D721Med (cell line): ENCODE measurements at regions not wholly inside any gene's neighbourhood (a gene's known extent, or its start where the extent isn't known, plus 50 kb on each side); places are given as distances from the start of the nearest gene placed in this dataset.
A peak's percentile ranks its signal among the peaks of the same experiment; 100 is the strongest.
"Not testable (repeated sequence)": the region's sequence is repeated elsewhere in the genome, so short reads cannot be mapped to it uniquely, and the experiment has no call there.

ENCODE experiments used
- DNase-seq: peaks from one replicate; pipeline ENCODE4 v3.0.0; 2011; ENCODE audit warnings: low spot score; ENCODE audit not compliant: insufficient read length
- FAIRE-seq: peaks from 2 replicates; lab custom pipeline; 2011; peaks lifted over from hg19 to GRCh38; lab: Jason Lieb, UNC
- CTCF ChIP-seq: IDR thresholded peaks from 2 replicates; pipeline ENCODE4 v1.5.1; 2012; ENCODE audit warnings: mild to moderate bottlenecking, control low read depth; ENCODE audit not compliant: insufficient read depth; ENCODE audit errors: missing control alignments

GRCh38 chr4:135921081-135921480 is 1611.2 kb downstream of the PCDH18 start:
- FAIRE-seq: no peak
- TF ChIP-seq CTCF: no peak
- DNase-seq: no peak

GRCh38 chr4:135917011-135917410 is 1615.3 kb downstream of the PCDH18 start:
- no peak for FAIRE-seq
- TF ChIP-seq CTCF: no peak
- no peak for DNase-seq

- FAIRE-seq: no peak
- no peak for DNase-seq
- no peak for TF ChIP-seq CTCF
These were observed 1631.3 kb downstream of the PCDH18 start for GRCh38 chr4:135900956-135901355.

- FAIRE-seq: not testable (repeated sequence)
These were observed 1662.7 kb upstream of the PABPC4L start for GRCh38 chr4:135864304-135864703.

GRCh38 chr4:135840781-135841180 is 1639.2 kb upstream of the PABPC4L start:
- no peak for TF ChIP-seq CTCF
- DNase-seq (no peak), FAIRE-seq (no peak)

More at GRCh38 chr4:135864304-135864703, 1662.7 kb upstream of the PABPC4L start:
- not testable (repeated sequence) for DNase-seq
- TF ChIP-seq CTCF: peak; percentile 18

- TF ChIP-seq CTCF: no peak
- no peak for DNase-seq
- FAIRE-seq: no peak
These were observed 1638.1 kb upstream of the PABPC4L start for GRCh38 chr4:135839712-135840111.

GRCh38 chr4:135838889-135839288 is 1637.3 kb upstream of the PABPC4L start:
- FAIRE-seq (no peak), DNase-seq (no peak)
- no peak for TF ChIP-seq CTCF
